Esophagus squamous epithelium (tissue), 4 donors: ENCODE measurements at regions not wholly inside any gene's neighbourhood (a gene's known extent, or its start where the extent isn't known, plus 50 kb on each side); places are given as distances from the start of the nearest gene placed in this dataset.

Experiments used
- CTCF ChIP-seq, 6 experiments: fragments of 450-650 bp in 4 of 6; fragments of 200-600 bp in 2 of 6; sonication (generic) in 2 of 6; IDR thresholded peaks; one replicate each; pipeline ENCODE4 v1.5.1; 2016 to 2019; ENCODE audit warnings: antibody characterized with exemption in 6 of 6, mild to moderate bottlenecking in 4 of 6, moderate library complexity in 4 of 6
- POLR2A ChIP-seq, 4 donors: fragments of 450-650 bp; IDR thresholded peaks; one replicate each; pipeline ENCODE4 v1.6.1; 2017; ENCODE audit warnings: antibody characterized with exemption in 4 of 4, mild to moderate bottlenecking in 4 of 4, moderate library complexity in 3 of 4

GRCh38 chr5:51082741-51083140 is 300.5 kb upstream of the ISL1 start:
- TF ChIP-seq CTCF (IDR thresholded peaks at IDR 0.05), result no peak
- no peak for TF ChIP-seq POLR2A (IDR thresholded peaks at IDR 0.05)
